HepG2 (cell line): ENCODE measurements at regions not wholly inside any gene's neighbourhood (a gene's known extent, or its start where the extent isn't known, plus 50 kb on each side); places are given as distances from the start of the nearest gene placed in this dataset.

Experiments used
- ATAC-seq: fragments of 200-7000 bp; cut with Tn5 transposase; 3 replicates; pipeline ENCODE4 v1.9.1; 2020; ENCODE audit warnings: mild to moderate bottlenecking, moderate library complexity
- BruUV-seq: library from RNA; stranded (reverse); fragments of 400-500 nt; replicated peaks from 2 replicates; lab custom pipeline; 2021; lab: Mats Ljungman, UMichigan
- CTCF ChIA-PET: fragments of 300-600 bp; formaldehyde crosslinking; extraction: SDS; loops from one replicate; lab custom pipeline; 2021; ENCODE audit warnings: low total read pairs, inconsistent platforms, low intra/inter-chr PET ratio; lab: Yijun Ruan, JAX
- POLR2A ChIA-PET: fragments of 350-600 bp; sonication (Branson Sonifier 250); formaldehyde crosslinking; loops from one replicate; lab custom pipeline; 2020; ENCODE audit warnings: antibody characterized with exemption, inconsistent platforms; lab: Yijun Ruan, JAX
- DNase-seq: peaks from one replicate; pipeline ENCODE4 v3.0.0-alpha.2; 2015; ENCODE audit warnings: low spot score
- FAIRE-seq: peaks from 3 replicates; lab custom pipeline; 2011; peaks lifted over from hg19 to GRCh38; lab: Jason Lieb, UNC
- H2AFZ ChIP-seq: one replicate; pipeline ENCODE4 v1.6.1; 2011; ENCODE audit warnings: low read length, inconsistent platforms
- H3K27ac ChIP-seq: fragments of 300-600 bp; 3 replicates; pipeline ENCODE4 v1.8.0; 2011; ENCODE audit warnings: mixed run types, mild to moderate bottlenecking, mixed read lengths, low read length, inconsistent platforms; ENCODE audit not compliant: insufficient read depth; ENCODE audit errors: extremely low read length
- H3K27me3 ChIP-seq, 2 experiments: fragments of 200-600 bp in 1 of 2; 2 replicates in 1 of 2; 3 replicates in 1 of 2; pipeline versions ENCODE4 v1.6.0 to v1.8.0; 2011; ENCODE audit warnings: low read length in 2 of 2, mild to moderate bottlenecking in 2 of 2, moderate library complexity in 2 of 2, inconsistent platforms in 1 of 2; ENCODE audit not compliant: insufficient read depth in 2 of 2, control insufficient read depth in 1 of 2
- H3K36me3 ChIP-seq, 2 experiments: fragments of 200-600 bp in 1 of 2; replicated peaks in 1 of 2; 2 replicates in 1 of 2; 3 replicates in 1 of 2; pipeline versions ENCODE4 v1.5.1 to v1.8.0; 2011; ENCODE audit warnings: low read length in 2 of 2, inconsistent platforms in 1 of 2; ENCODE audit not compliant: insufficient read depth in 2 of 2, control insufficient read depth in 1 of 2
- H3K4me1 ChIP-seq: 2 replicates; pipeline ENCODE4 v1.5.1; 2012; ENCODE audit warnings: low read length, inconsistent platforms; ENCODE audit not compliant: insufficient read depth
- H3K4me2 ChIP-seq: 2 replicates; pipeline ENCODE4 v1.6.0; 2011; ENCODE audit warnings: low read depth, low read length, inconsistent platforms
- H3K4me3 ChIP-seq, 3 experiments: fragments of 200-600 bp in 1 of 3; sonication (generic), shearing (Covaris generic) in 1 of 3; replicated peaks in 1 of 3; 2 replicates each; pipeline ENCODE4 v1.5.1; 2011 to 2016; ENCODE audit warnings: low read length in 3 of 3, inconsistent platforms in 2 of 3, low read depth in 2 of 3, mild to moderate bottlenecking in 2 of 3, control low read depth in 1 of 3, mixed read lengths in 1 of 3; ENCODE audit not compliant: insufficient read depth in 1 of 3
- H3K79me2 ChIP-seq: one replicate; pipeline ENCODE4 v1.6.1; 2011; ENCODE audit warnings: low read length, inconsistent platforms; ENCODE audit not compliant: insufficient read depth
- H3K9ac ChIP-seq: 2 replicates; pipeline ENCODE4 v1.6.0; 2011; ENCODE audit warnings: mild to moderate bottlenecking, low read depth, low read length, inconsistent platforms; ENCODE audit not compliant: insufficient read depth
- H3K9me3 ChIP-seq: 2 replicates; pipeline ENCODE4 v1.5.1; 2012; ENCODE audit warnings: mild to moderate bottlenecking, low read length
- H4K20me1 ChIP-seq: 2 replicates; pipeline ENCODE4 v1.6.0; 2011; ENCODE audit warnings: inconsistent platforms, mild to moderate bottlenecking, low read length, moderate library complexity; ENCODE audit not compliant: insufficient read depth
- FUBP1 ChIP-seq: sonication (generic); formaldehyde crosslinking; IDR thresholded peaks from 2 replicates; pipeline ENCODE4 v1.5.1; 2020; ENCODE audit warnings: missing genetic modification reagents, mild to moderate bottlenecking, borderline replicate concordance
- MAZ ChIP-seq, 2 experiments: sonication (generic) in 1 of 2; formaldehyde crosslinking in 1 of 2; IDR thresholded peaks; 2 replicates each; pipeline versions ENCODE4 v1.5.0 to v1.6.1; 2012 to 2020; ENCODE audit warnings: low read depth in 2 of 2, mild to moderate bottlenecking in 2 of 2, borderline replicate concordance in 1 of 2, improper control_type of control experiment in 1 of 2, low read length in 1 of 2, missing genetic modification reagents in 1 of 2, moderate library complexity in 1 of 2
- NFE2L1 ChIP-seq: sonication (generic); formaldehyde crosslinking; IDR thresholded peaks from 2 replicates; pipeline ENCODE4 v1.4.0; 2020; ENCODE audit warnings: missing genetic modification reagents, mild to moderate bottlenecking, borderline replicate concordance
- PBX2 ChIP-seq: IDR thresholded peaks from 2 replicates; pipeline ENCODE4 v1.6.1; 2016; ENCODE audit warnings: control low read depth
- RFX5 ChIP-seq: IDR thresholded peaks from 2 replicates; pipeline ENCODE4 v1.6.1; 2011; ENCODE audit warnings: low read depth, low read length, improper control_type of control experiment
- XBP1 ChIP-seq: sonication (generic); formaldehyde crosslinking; IDR thresholded peaks from 2 replicates; pipeline ENCODE4 v1.5.0; 2020; ENCODE audit warnings: missing genetic modification reagents
- ZNF264 ChIP-seq: sonication (generic); formaldehyde crosslinking; IDR thresholded peaks from 2 replicates; pipeline ENCODE4 v1.4.0; 2020; ENCODE audit warnings: missing genetic modification reagents
- ZNF629 ChIP-seq: sonication (generic); formaldehyde crosslinking; conservative IDR thresholded peaks from 2 replicates; pipeline ENCODE4 v1.5.0; 2020; ENCODE audit warnings: missing genetic modification reagents
- ZNF879 ChIP-seq: sonication (generic); formaldehyde crosslinking; IDR thresholded peaks from 2 replicates; pipeline ENCODE4 v1.8.1; 2023; ENCODE audit warnings: missing genetic modification reagents
- WGBS: methylation state at CpG from one replicate; pipeline ENCODE4 v1.1.6; 2017; ENCODE audit warnings: low lambda C conversion rate; 5-methylcytosine and 5-hydroxymethylcytosine counted together
- in situ Hi-C: cut with HindIII; loops from 2 replicates; pipeline ENCODE4 v1.10.0; 2017; ENCODE audit warnings: low pct_unique_long_range_greater_than_20kb; ENCODE audit not compliant: extremely low pct_ligation_motif_present
- intact Hi-C: fragments of 100-400 bp; cut with micrococcal nuclease; formaldehyde crosslinking; loops from one replicate; pipeline ENCODE4 v1.10.0; 2022; ENCODE audit not compliant: unreplicated experiment
- TF ChIP-seq, protein P1 (sequence below): sonication (generic); formaldehyde crosslinking; IDR thresholded peaks from 2 replicates; pipeline ENCODE4 v1.8.0; 2022; ENCODE audit warnings: low read depth, missing genetic modification reagents
- TF ChIP-seq, protein P2 (sequence below): IDR thresholded peaks from 2 replicates; pipeline ENCODE4 v1.6.1; 2016; ENCODE audit warnings: low read depth, control low read depth
- TF ChIP-seq, protein P3 (sequence below): IDR thresholded peaks from 2 replicates; pipeline ENCODE4 v1.6.1; 2016
- TF ChIP-seq, protein P4 (sequence below): sonication (generic); formaldehyde crosslinking; IDR thresholded peaks from 2 replicates; pipeline ENCODE4 v1.4.0; 2020; ENCODE audit warnings: mild to moderate bottlenecking, missing genetic modification reagents
- TF ChIP-seq, protein P5 (sequence below): sonication (generic); formaldehyde crosslinking; IDR thresholded peaks from 2 replicates; pipeline ENCODE4 v1.8.1; 2022; ENCODE audit warnings: low read depth, mild to moderate bottlenecking, missing genetic modification reagents

DNA sequence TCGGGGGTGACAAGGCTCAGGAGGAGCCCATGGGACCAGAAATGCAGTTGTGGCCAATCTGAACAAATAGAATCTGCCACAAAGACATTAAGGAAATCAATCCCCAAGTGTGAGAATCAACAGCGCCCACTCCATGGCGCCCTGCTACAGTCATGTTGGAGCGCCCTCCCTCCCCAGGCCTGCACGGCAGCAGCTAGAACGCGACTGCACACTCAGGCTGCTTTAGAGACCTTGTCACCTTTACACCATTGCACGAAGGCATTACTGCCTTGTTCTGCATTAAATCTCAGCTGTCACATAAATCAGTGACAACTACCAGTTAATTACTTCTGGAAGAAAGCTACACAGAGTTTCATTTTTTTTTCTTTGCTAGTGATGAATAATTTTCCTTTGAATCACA lies 98.7 kb upstream of the SPIN1 start:
- Histone ChIP-seq H4K20me1 (no peaks in the 10 kb centered on the region), H2AFZ (no peak overlapping the region), H3K79me2 (no peaks in the 10 kb centered on the region), H3K9me3 (peaks cover 10% of the 10 kb centered on the region), H3K36me3 (no peaks in the 10 kb centered on the region), H3K27ac (no peak overlapping the region), H3K4me2 (no peak overlapping the region), H3K4me3 (no peak overlapping the region), H3K4me1 (no peaks in the 10 kb centered on the region), H3K9ac (no peak overlapping the region), H3K27me3 (no peaks in the 10 kb centered on the region)
- ChIA-PET CTCF (no interaction called here), POLR2A (no interaction called here)
- ATAC-seq, result no peak
- in situ Hi-C loops, result no loop called here
- BruUV-seq, result no TSS peak
- DNase-seq, result no peak
- 3% methylated on average over 5 of the region's 8 CpGs for WGBS
- intact Hi-C loops, result no loop called here
- FAIRE-seq, result no peak
- TF ChIP-seq ZNF879 (CRISPR knock-in tag) (no peak), PBX2 (CRISPR knock-in tag) (no peak), MAZ (IDR thresholded peaks at IDR 0.05; ENCODE audit: borderline replicate concordance, low read depth, low read length) (no peak), MAZ (CRISPR knock-in tag; IDR thresholded peaks at IDR 0.05; ENCODE audit: low read depth) (no peak), XBP1 (CRISPR knock-in tag) (no peak), ZNF264 (CRISPR knock-in tag) (no peak), NFE2L1 (CRISPR knock-in tag) (no peak), ZNF629 (CRISPR knock-in tag) (no peak), RFX5 (no peak), FUBP1 (CRISPR knock-in tag) (no peak)
- TF ChIP-seq, protein P1, sequence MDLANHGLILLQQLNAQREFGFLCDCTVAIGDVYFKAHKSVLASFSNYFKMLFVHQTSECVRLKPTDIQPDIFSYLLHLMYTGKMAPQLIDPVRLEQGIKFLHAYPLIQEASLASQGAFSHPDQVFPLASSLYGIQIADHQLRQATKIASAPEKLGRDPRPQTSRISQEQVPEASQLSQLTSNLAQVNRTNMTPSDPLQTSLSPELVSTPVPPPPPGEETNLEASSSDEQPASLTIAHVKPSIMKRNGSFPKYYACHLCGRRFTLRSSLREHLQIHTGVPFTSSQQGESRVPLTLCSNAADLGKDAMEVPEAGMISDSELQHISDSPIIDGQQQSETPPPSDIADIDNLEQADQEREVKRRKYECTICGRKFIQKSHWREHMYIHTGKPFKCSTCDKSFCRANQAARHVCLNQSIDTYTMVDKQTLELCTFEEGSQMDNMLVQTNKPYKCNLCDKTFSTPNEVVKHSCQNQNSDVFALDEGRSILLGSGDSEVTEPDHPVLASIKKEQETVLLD (CRISPR knock-in tag), result no peak
- TF ChIP-seq, protein P2, sequence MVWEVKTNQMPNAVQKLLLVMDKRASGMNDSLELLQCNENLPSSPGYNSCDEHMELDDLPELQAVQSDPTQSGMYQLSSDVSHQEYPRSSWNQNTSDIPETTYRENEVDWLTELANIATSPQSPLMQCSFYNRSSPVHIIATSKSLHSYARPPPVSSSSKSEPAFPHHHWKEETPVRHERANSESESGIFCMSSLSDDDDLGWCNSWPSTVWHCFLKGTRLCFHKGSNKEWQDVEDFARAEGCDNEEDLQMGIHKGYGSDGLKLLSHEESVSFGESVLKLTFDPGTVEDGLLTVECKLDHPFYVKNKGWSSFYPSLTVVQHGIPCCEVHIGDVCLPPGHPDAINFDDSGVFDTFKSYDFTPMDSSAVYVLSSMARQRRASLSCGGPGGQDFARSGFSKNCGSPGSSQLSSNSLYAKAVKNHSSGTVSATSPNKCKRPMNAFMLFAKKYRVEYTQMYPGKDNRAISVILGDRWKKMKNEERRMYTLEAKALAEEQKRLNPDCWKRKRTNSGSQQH (CRISPR knock-in tag), result no peak
- TF ChIP-seq, protein P3, sequence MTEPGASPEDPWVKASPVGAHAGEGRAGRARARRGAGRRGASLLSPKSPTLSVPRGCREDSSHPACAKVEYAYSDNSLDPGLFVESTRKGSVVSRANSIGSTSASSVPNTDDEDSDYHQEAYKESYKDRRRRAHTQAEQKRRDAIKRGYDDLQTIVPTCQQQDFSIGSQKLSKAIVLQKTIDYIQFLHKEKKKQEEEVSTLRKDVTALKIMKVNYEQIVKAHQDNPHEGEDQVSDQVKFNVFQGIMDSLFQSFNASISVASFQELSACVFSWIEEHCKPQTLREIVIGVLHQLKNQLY (CRISPR knock-in tag), result no peak
- TF ChIP-seq, protein P4, sequence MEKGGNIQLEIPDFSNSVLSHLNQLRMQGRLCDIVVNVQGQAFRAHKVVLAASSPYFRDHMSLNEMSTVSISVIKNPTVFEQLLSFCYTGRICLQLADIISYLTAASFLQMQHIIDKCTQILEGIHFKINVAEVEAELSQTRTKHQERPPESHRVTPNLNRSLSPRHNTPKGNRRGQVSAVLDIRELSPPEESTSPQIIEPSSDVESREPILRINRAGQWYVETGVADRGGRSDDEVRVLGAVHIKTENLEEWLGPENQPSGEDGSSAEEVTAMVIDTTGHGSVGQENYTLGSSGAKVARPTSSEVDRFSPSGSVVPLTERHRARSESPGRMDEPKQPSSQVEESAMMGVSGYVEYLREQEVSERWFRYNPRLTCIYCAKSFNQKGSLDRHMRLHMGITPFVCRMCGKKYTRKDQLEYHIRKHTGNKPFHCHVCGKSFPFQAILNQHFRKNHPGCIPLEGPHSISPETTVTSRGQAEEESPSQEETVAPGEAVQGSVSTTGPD (CRISPR knock-in tag), result no peak
- TF ChIP-seq, protein P5, sequence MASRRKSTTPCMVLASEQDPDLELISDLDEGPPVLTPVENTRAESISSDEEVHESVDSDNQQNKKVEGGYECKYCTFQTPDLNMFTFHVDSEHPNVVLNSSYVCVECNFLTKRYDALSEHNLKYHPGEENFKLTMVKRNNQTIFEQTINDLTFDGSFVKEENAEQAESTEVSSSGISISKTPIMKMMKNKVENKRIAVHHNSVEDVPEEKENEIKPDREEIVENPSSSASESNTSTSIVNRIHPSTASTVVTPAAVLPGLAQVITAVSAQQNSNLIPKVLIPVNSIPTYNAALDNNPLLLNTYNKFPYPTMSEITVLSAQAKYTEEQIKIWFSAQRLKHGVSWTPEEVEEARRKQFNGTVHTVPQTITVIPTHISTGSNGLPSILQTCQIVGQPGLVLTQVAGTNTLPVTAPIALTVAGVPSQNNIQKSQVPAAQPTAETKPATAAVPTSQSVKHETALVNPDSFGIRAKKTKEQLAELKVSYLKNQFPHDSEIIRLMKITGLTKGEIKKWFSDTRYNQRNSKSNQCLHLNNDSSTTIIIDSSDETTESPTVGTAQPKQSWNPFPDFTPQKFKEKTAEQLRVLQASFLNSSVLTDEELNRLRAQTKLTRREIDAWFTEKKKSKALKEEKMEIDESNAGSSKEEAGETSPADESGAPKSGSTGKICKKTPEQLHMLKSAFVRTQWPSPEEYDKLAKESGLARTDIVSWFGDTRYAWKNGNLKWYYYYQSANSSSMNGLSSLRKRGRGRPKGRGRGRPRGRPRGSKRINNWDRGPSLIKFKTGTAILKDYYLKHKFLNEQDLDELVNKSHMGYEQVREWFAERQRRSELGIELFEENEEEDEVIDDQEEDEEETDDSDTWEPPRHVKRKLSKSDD (CRISPR knock-in tag), result no peak
